Transverse colon (tissue), 3 donors: ENCODE measurements at regions not wholly inside any gene's neighbourhood (a gene's known extent, or its start where the extent isn't known, plus 50 kb on each side); places are given as distances from the start of the nearest gene placed in this dataset.

Source experiments
- POLR2A ChIP-seq: fragments of 450-650 bp; IDR thresholded peaks from one replicate; pipeline ENCODE4 v1.6.1; 2016; ENCODE audit warnings: antibody characterized with exemption, mild to moderate bottlenecking, moderate library complexity
- TF ChIP-seq, protein P1 (sequence below), 5 experiments: fragments of 200-600 bp in 3 of 5; fragments of 450-650 bp in 2 of 5; sonication (generic) in 3 of 5; IDR thresholded peaks; 1 replicate in 2 of 5; 2 replicates in 3 of 5; pipeline ENCODE4 v1.5.1; 2016 to 2017; ENCODE audit warnings: antibody characterized with exemption in 5 of 5, inconsistent platforms in 3 of 5, mild to moderate bottlenecking in 2 of 5, moderate library complexity in 1 of 5

DNA sequence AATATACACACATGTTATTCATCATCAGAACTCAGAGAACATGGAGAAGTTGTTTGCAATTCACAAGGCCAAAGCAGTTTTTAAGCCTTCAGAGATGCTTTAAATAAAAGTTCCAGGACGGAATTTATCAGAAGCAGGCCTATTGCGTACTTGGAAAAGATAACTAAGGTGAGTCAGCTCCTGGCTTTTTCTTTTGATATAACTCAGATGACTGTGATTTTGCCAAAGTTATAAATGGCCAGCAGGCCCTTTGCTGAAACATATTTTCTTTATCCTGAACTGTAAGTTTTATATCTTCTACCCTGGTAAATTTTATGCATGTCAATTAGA, 55.0 kb upstream of the PLCB1 start:
- TF ChIP-seq, protein P1, sequence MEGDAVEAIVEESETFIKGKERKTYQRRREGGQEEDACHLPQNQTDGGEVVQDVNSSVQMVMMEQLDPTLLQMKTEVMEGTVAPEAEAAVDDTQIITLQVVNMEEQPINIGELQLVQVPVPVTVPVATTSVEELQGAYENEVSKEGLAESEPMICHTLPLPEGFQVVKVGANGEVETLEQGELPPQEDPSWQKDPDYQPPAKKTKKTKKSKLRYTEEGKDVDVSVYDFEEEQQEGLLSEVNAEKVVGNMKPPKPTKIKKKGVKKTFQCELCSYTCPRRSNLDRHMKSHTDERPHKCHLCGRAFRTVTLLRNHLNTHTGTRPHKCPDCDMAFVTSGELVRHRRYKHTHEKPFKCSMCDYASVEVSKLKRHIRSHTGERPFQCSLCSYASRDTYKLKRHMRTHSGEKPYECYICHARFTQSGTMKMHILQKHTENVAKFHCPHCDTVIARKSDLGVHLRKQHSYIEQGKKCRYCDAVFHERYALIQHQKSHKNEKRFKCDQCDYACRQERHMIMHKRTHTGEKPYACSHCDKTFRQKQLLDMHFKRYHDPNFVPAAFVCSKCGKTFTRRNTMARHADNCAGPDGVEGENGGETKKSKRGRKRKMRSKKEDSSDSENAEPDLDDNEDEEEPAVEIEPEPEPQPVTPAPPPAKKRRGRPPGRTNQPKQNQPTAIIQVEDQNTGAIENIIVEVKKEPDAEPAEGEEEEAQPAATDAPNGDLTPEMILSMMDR (IDR thresholded peaks at IDR 0.05) = no peak
- no peak for TF ChIP-seq POLR2A
